Fibroblast of mammary gland (primary cell): ENCODE measurements at regions not wholly inside any gene's neighbourhood (a gene's known extent, or its start where the extent isn't known, plus 50 kb on each side); places are given as distances from the start of the nearest gene placed in this dataset.

Experiments
- DNase-seq: peaks from one replicate; pipeline ENCODE4 v3.0.0-alpha.2; 2010; ENCODE audit warnings: low read depth
- H3K4me3 ChIP-seq: 2 replicates; pipeline ENCODE4 v1.5.1; 2011; ENCODE audit warnings: low read depth, mild to moderate bottlenecking, low read length, moderate library complexity; ENCODE audit not compliant: control insufficient read depth
- CTCF ChIP-seq: conservative IDR thresholded peaks from 2 replicates; pipeline ENCODE4 v1.5.1; 2011; ENCODE audit warnings: low read depth, low read length, inconsistent platforms; ENCODE audit not compliant: control insufficient read depth, insufficient read depth

- H3K4me3 ChIP-seq, result no peak overlapping the region
- DNase-seq, result peak; percentile 48
- no peak for TF ChIP-seq CTCF
Observed at GRCh38 chr2:66689456-66690051, 254.6 kb downstream of the MEIS1 start.

DNA sequence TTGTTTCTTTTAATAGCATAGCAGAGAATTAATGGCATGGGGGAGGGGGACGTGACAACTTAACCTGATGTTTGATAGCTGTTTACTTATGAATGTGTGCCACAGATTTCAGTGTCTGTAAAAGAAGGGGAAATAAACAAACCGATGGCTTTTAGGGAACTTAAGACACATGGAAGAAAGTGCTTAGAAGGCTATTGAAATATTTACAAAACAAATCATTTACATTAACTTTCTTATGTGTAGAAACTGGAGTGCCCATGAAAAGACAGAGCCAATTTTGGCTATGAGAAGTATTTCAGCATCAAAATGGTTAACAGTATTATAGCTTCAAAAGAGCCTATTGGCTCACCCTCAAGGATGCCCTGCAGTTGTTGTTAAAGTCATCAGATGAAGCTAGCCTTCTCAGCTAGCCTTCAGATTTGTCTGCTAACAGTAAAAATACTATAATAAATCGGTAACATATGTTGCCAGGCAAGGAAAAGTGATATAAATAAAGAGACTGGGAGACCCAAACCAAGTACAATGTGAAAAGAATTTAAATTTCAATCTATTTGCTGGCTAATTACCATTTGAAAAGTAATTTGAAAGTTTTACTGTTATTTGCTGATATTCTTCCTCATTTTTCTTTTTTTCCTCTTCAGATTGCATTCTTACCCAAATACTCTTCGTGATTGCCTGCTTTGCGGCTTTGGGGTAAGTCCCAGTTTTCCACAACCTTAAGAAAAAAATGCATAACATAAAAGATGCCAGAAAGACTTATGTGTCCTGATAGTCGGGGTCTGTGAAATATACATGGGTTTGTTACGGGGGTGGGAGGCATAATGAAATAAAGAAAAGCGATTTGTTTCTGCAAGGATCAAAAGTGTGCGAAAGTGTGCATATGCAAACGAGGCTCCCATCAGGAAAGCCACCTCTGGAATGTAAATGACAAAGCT, 256.4 kb downstream of the MEIS1 start:
- DNase-seq, result peak; percentile 42
- H3K4me3 ChIP-seq, result no peak overlapping the region
- TF ChIP-seq CTCF, result no peak

GRCh38 chr2:66692521-66693054, 257.7 kb downstream of the MEIS1 start:
- no peak for TF ChIP-seq CTCF
- H3K4me3 ChIP-seq, result no peak overlapping the region
- DNase-seq, result no peak

- no peak overlapping the region for H3K4me3 ChIP-seq
- DNase-seq, result no peak
- TF ChIP-seq CTCF, result no peak
Observed at GRCh38 chr2:66693076-66693965, 258.4 kb downstream of the MEIS1 start.

DNA sequence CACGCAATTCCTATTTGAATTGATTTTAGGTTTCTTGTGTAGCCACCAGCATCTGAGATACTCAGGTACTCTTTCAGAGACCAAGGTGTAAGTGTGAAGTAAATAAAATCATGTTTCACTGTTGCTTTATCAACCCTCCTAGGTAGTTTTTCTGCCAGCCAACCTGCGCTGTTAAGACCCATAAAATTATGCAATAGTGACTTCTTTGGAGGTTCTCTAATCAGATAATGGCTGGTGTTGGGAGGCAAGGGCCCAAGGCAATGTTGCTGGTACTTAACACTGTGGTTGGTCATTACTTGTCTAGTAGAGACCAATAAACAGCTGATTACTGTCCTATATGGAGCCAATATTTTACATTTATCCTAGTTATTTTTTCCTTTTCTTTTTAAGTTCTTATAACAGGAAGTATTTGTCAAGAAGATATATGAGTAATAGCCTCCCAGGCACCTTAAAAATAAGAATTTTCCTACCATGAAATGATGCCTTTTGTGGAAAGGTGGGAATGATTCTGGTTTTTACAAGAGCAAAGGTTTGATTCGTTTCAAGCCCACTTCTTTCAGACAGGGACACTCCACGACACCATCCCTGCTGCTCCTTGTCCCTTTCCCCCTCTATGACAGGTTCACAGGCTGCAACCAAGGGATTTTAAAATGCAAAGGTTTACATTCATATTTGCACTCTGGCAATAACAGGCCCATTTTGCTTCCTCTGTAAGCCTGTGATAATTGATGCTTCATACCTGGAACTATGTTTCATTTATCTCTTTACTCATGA, 259.3 kb downstream of the MEIS1 start:
- no peak overlapping the region for H3K4me3 ChIP-seq
- TF ChIP-seq CTCF, result no peak
- no peak for DNase-seq
